GM12891 (cell line): ENCODE measurements at regions not wholly inside any gene's neighbourhood (a gene's known extent, or its start where the extent isn't known, plus 50 kb on each side); places are given as distances from the start of the nearest gene placed in this dataset.

ENCODE experiments used
- DNase-seq: peaks from one replicate; pipeline ENCODE4 v3.0.0; 2011; ENCODE audit warnings: low spot score; ENCODE audit not compliant: insufficient read length
- FAIRE-seq: peaks from 2 replicates; lab custom pipeline; 2011; peaks lifted over from hg19 to GRCh38; lab: Jason Lieb, UNC
- PAX5 ChIP-seq: IDR thresholded peaks from 2 replicates; pipeline ENCODE4 v1.6.1; 2011; ENCODE audit warnings: low read length, moderate library complexity, mild to moderate bottlenecking; ENCODE audit not compliant: insufficient read depth, severe bottlenecking
- POLR2A ChIP-seq: IDR thresholded peaks from 2 replicates; pipeline ENCODE4 v1.6.1; 2011; ENCODE audit warnings: low read depth, low read length, control low read depth
- POLR2AphosphoS5 ChIP-seq: IDR thresholded peaks from 2 replicates; pipeline ENCODE4 v1.6.1; 2011; ENCODE audit warnings: low read depth, low read length, control low read depth
- POU2F2 ChIP-seq: IDR thresholded peaks from 2 replicates; pipeline ENCODE4 v1.6.1; 2011; ENCODE audit warnings: low read depth, mild to moderate bottlenecking, control low read depth, low read length, moderate library complexity
- SPI1 ChIP-seq: IDR thresholded peaks from 2 replicates; pipeline ENCODE4 v1.6.1; 2011; ENCODE audit warnings: low read depth, low read length, control low read depth
- TAF1 ChIP-seq: IDR thresholded peaks from 2 replicates; pipeline ENCODE4 v1.6.1; 2011; ENCODE audit warnings: low read depth, low read length, control low read depth

DNA sequence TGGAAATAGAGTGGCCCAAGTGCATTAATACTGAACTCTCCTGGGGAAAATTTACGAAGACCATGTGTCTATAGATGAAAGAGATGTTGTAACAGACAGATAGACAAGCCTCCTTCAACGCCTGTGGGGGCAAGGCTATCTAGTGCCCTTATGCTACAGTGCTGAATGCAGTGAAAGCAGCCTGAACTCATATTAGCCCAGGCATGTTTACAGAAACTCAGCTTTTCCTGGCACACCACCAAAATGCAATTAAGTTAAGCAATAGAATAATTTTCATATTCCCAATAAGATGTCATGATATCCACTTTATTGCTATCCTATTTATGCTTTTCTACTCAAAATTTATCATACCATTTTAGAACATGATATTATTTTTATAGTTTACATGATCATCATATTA is 277.0 kb downstream of the DIRAS2 start:
- TF ChIP-seq POLR2AphosphoS5 (no peak), SPI1 (no peak), POLR2A (no peak), TAF1 (no peak), PAX5 (no peak), POU2F2 (no peak)
- FAIRE-seq, result no peak
- no peak for DNase-seq

DNA sequence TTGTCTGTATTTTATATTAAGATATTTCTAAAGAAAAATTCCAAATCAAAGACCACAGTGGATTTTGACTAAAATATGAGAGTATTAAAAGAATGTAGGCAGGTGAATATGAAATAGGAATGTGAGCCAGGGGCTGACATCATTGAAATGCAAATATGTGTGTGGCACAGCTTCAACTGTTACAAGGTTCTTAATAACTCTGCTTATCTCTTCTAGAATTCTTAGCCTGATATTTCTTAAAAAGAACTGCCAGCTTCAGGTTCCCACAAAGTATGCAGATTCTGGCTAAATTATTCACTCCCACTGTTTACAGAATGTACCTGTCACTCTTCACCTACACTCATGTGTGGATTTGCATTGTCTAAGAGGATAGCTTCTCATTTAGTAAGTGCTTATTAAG is 274.4 kb downstream of the DIRAS2 start:
- TF ChIP-seq POLR2A, result no peak
- no peak for TF ChIP-seq SPI1
- TF ChIP-seq POLR2AphosphoS5, result no peak
- TF ChIP-seq PAX5, result no peak
- no peak for TF ChIP-seq TAF1
- TF ChIP-seq POU2F2, result no peak
- FAIRE-seq (no peak), DNase-seq (no peak)

DNA sequence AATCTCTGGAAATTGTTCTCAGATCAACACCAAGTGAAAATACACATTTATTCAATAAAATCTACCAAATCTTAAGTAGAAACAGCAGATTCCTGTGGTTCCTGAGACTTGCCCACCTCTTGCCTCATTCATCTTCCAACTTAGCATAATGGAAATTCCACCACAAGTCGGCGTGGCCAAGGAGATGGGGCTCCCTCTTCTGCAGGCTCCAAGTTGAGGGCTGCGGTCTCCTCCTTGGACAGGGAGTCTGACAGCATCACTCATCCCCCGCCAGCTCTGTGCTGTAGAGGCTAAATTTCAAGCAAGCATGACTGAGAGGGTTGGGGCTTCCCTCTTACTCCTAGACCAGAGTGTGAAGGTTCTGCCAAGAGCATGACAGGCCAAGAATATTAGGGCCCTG is 273.7 kb downstream of the DIRAS2 start:
- no peak for FAIRE-seq
- DNase-seq, result no peak
- no peak for TF ChIP-seq PAX5
- TF ChIP-seq SPI1, result no peak
- TF ChIP-seq POLR2AphosphoS5, result no peak
- no peak for TF ChIP-seq TAF1
- TF ChIP-seq POU2F2, result no peak
- no peak for TF ChIP-seq POLR2A

DNA sequence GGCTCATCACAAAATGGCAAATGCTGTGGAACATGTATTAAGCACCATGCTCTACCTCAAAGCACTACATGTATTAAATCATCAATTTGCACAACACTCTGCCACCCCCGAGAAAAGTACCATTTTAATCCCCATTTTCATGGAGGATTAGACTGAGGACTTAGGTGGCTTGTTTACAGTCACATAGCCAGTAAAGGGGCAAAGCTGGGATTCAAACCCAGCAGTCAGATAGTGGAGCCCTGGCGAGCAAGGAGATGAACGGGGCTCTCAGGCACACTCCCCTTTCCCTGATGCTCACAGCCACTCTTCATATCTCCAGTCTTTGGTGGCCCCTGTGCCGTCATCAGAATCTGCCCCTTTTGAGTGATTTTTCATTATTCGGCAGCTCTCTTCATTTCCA is 262.9 kb downstream of the DIRAS2 start:
- no peak for DNase-seq
- no peak for TF ChIP-seq TAF1
- no peak for TF ChIP-seq POLR2AphosphoS5
- TF ChIP-seq POLR2A, result no peak
- no peak for TF ChIP-seq POU2F2
- no peak for TF ChIP-seq PAX5
- TF ChIP-seq SPI1, result no peak
- no peak for FAIRE-seq

DNA sequence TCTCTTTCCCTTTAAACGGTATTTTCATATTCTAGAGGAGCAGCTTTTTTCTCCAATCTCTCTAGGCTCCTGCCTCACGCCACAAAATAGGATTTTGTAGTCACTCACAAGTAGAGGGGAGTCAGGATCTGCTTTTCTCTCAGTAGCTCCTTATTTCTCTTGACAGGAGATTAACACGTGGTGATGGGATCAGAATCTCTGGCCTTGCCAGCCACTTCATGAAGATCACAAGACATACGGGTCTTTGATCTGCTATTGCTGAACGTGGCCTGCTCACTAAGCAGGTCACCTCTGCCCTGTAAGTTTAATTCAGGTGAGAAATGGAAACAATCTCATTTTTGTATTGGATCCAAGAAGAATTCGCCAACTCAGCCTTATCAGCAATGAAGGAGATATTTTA is 257.5 kb downstream of the DIRAS2 start:
- FAIRE-seq (no peak), DNase-seq (no peak)
- no peak for TF ChIP-seq POU2F2

DNA sequence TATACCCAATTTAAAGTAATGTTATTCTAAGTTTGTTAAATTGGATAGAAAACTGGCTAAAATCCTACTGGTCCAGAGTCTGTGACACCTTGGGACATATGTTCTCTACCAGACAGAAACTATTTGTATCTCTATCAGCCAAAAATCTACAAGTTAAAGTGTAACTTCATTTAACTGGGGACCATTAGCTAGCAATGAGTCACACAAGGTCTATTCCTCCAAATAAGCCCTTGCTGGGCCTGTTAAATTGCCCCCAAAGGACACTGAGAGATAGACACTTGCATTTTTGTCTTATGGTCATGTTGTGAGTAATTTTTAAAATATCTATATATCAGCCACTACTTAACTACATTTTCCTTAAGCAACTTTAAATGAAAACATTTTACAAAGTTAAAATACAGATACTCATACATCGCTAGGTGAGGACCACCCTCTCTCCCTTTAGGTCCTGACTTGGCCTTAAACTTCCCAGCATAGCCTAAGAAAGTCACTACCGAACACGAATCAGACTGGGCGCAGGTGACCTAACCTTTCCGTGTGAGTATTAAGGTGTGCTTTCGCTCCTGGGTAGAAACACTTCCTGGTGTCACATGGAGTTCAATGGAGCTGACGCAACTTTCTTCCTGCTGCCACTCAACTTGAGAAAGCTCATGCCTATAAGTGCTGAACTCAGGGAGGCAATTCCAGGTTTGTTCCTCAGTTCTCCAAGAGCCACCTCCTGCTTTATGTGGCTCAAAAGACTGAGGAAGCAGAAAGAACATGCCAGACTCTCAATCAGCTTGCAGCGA is 249.1 kb downstream of the DIRAS2 start:
- no peak for DNase-seq
- no peak for FAIRE-seq
- no peak for TF ChIP-seq POLR2A
- TF ChIP-seq POU2F2, result no peak
- no peak for TF ChIP-seq SPI1
- no peak for TF ChIP-seq POLR2AphosphoS5
- no peak for TF ChIP-seq PAX5
- no peak for TF ChIP-seq TAF1

DNA sequence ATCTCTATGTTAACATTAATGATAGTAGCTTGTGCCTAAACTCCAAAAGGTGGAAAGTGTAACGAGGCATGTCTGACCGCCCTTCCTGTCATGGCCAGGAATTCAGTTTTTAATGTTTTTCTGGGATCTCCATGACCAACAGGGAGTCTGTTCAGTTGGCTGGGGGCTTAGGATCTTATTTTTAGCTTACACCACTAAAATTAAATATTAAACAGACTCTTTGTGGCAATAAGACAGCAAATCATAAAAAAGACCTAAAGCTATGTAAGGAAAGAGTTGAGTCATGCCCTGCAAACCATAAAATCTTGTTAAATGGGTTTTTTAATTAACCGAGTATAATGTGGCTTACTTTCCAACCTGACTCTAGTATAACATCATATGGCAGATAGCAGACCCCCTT is 247.8 kb downstream of the DIRAS2 start:
- FAIRE-seq, result no peak
- no peak for DNase-seq
- TF ChIP-seq SPI1 (no peak), POLR2A (no peak), PAX5 (no peak), POLR2AphosphoS5 (no peak), POU2F2 (no peak), TAF1 (no peak)

DNA sequence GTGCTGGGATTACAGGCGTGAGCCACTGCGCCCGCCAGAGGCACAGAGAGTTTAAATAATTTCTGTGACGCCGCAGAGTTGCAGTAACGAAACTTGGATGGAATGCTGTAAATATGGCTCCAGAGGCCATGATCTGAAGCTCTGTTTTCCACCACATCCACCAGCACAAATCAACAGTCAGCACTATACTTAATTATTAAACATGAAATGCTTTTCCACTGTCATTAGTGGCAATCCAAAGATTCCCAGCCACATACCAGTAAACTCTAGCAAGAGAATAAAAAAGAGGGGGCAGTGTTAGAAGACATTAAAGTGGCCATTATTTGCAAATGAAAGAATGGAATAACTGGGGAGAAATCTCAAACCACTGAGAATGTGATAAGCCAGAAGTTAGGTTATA is 242.5 kb downstream of the DIRAS2 start:
- DNase-seq, result no peak
- no peak for FAIRE-seq
- TF ChIP-seq POLR2AphosphoS5, result no peak
- TF ChIP-seq SPI1, result no peak
- TF ChIP-seq POLR2A, result no peak
- TF ChIP-seq PAX5, result no peak
- TF ChIP-seq TAF1, result no peak
- TF ChIP-seq POU2F2, result no peak

DNA sequence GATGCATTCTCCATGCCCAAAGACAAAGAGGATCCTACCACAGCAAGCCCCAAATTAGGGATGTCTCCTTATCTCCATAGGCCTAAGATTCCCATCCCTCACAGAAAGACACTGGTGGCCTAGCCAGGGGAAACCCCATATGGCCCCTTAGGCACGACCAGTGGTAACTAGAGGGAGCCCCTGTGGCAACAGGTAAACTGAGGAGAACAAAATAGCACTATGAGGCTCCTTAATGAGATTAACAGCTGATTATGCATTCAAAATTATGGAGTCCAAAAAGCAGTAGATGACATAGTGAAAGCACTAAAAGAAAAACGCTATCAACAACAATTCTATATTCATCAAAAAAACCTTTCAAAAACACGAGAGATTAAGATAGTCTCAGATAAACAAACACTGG is 234.0 kb downstream of the DIRAS2 start:
- DNase-seq (no peak), FAIRE-seq (no peak)
- TF ChIP-seq TAF1 (no peak), PAX5 (no peak), POLR2A (no peak), POU2F2 (no peak), POLR2AphosphoS5 (no peak), SPI1 (no peak)

DNA sequence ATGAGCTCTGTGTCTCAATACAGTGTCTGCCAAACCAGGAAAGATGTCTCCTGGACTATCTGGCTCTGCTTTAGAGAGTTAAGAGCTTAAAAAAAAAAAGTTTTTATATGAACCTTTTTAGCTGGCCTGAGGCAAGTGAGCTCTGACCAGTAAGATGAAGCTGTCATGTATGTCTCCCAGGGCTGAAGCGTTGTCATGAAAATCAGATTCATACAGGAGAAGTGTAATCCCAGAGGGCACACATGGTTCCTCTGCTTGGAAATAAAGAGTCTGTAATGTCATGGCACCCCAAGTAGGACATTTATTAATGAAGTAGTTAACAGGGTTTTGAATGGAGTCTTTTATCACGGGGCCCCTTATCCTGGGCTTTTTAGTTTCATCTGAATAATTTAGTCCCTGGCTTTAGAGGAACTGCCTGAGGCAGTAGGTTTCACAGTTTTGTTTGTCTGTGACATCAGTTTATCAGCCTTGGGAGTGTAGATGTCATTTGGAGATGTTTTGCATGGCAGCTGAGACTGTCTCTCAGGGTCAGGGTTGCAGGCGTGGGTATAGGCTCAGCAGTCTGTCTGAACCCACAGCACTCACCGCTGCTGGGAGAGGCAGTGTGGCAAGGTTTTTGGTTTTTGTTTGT is 223.3 kb downstream of the DIRAS2 start:
- no peak for FAIRE-seq
- TF ChIP-seq TAF1, result no peak
- TF ChIP-seq POLR2A, result no peak
- no peak for TF ChIP-seq SPI1
- no peak for TF ChIP-seq POLR2AphosphoS5
- no peak for TF ChIP-seq PAX5
- no peak for TF ChIP-seq POU2F2
- DNase-seq, result no peak
